H1 (cell line): ENCODE measurements at regions not wholly inside any gene's neighbourhood (a gene's known extent, or its start where the extent isn't known, plus 50 kb on each side); places are given as distances from the start of the nearest gene placed in this dataset.

Experiments used
- CTCF ChIA-PET: fragments of 300-600 bp; sonication (Branson Sonifier 250); formaldehyde crosslinking; loops from one replicate; lab custom pipeline; 2021; ENCODE audit not compliant: partially characterized antibody; lab: Charles Lee
- POLR2A ChIA-PET: fragments of 300-600 bp; sonication (Branson Sonifier 250); formaldehyde crosslinking; loops from one replicate; lab custom pipeline; 2021; ENCODE audit warnings: inconsistent platforms; ENCODE audit not compliant: partially characterized antibody; lab: Charles Lee
- DNase-seq, 2 experiments: peaks; one replicate each; pipeline versions ENCODE4 v3.0.0 to v3.0.0-alpha.2; 2010 to 2022; ENCODE audit warnings: low spot score in 2 of 2, low read depth in 1 of 2, mixed read lengths in 1 of 2
- FAIRE-seq: peaks from 2 replicates; lab custom pipeline; 2011; peaks lifted over from hg19 to GRCh38; lab: Jason Lieb, UNC
- H2AFZ ChIP-seq: 2 replicates; pipeline ENCODE4 v1.8.1; 2012; ENCODE audit warnings: low read length, inconsistent platforms
- H2AK5ac ChIP-seq: 2 replicates; pipeline ENCODE4 v1.6.1; 2013; ENCODE audit warnings: low read depth, low read length
- H2BK120ac ChIP-seq: replicated peaks from 2 replicates; pipeline ENCODE3; 2013; ENCODE audit warnings: low read depth, low read length, inconsistent platforms
- H2BK12ac ChIP-seq: 2 replicates; pipeline ENCODE4 v1.6.1; 2013; ENCODE audit warnings: low read depth, low read length
- H2BK15ac ChIP-seq: 2 replicates; pipeline ENCODE4 v1.6.1; 2013; ENCODE audit warnings: low read length
- H2BK20ac ChIP-seq: 2 replicates; pipeline ENCODE4 v1.6.1; 2013; ENCODE audit warnings: low read length
- H2BK5ac ChIP-seq: 2 replicates; pipeline ENCODE4 v1.6.1; 2013; ENCODE audit warnings: low read depth, low read length
- H3K14ac ChIP-seq: 2 replicates; pipeline ENCODE4 v1.6.1; 2013; ENCODE audit warnings: inconsistent platforms; ENCODE audit not compliant: insufficient read length
- H3K18ac ChIP-seq: 2 replicates; pipeline ENCODE4 v1.6.1; 2013; ENCODE audit warnings: low read length; ENCODE audit errors: extremely low read depth
- H3K23ac ChIP-seq: 2 replicates; pipeline ENCODE4 v1.6.1; 2013; ENCODE audit warnings: inconsistent platforms; ENCODE audit not compliant: insufficient read length
- H3K23me2 ChIP-seq: 2 replicates; pipeline ENCODE4 v1.6.1; 2013; ENCODE audit warnings: low read depth, low read length
- H3K27ac ChIP-seq: 2 replicates; pipeline ENCODE4 v1.6.1; 2011; ENCODE audit warnings: low read depth, low read length, inconsistent platforms
- H3K27me3 ChIP-seq, 4 experiments: replicated peaks in 1 of 4; 1 replicate in 1 of 4; 2 replicates in 3 of 4; pipeline versions ENCODE4 v1.6.1 to v1.8.1; 2011 to 2013; ENCODE audit warnings: low read length in 3 of 4, mild to moderate bottlenecking in 3 of 4, inconsistent platforms in 2 of 4, mixed read lengths in 2 of 4, moderate library complexity in 1 of 4; ENCODE audit not compliant: control insufficient read depth in 3 of 4, insufficient read depth in 3 of 4; ENCODE audit errors: extremely low read depth in 1 of 4
- H3K36me3 ChIP-seq, 4 experiments: 2 replicates each; pipeline versions ENCODE4 v1.6.1 to v1.8.1; 2011 to 2013; ENCODE audit warnings: mild to moderate bottlenecking in 4 of 4, low read length in 3 of 4, moderate library complexity in 2 of 4, control low read depth in 1 of 4, inconsistent platforms in 1 of 4; ENCODE audit not compliant: insufficient read depth in 4 of 4, control insufficient read depth in 2 of 4
- H3K4ac ChIP-seq: replicated peaks from 2 replicates; pipeline ENCODE3; 2013; ENCODE audit warnings: low read length, low read depth, mixed read lengths, inconsistent platforms; ENCODE audit not compliant: insufficient read length
- H3K4me1 ChIP-seq, 4 experiments: replicated peaks in 1 of 4; 1 replicate in 1 of 4; 2 replicates in 3 of 4; pipeline versions ENCODE4 v1.6.1 to v1.8.1; 2011 to 2013; ENCODE audit warnings: low read length in 3 of 4, inconsistent platforms in 2 of 4, mixed read lengths in 1 of 4; ENCODE audit not compliant: insufficient read depth in 4 of 4, control insufficient read depth in 3 of 4
- H3K4me2 ChIP-seq, 2 experiments: 2 replicates each; pipeline versions ENCODE4 v1.6.1 to v1.8.1; 2011 to 2013; ENCODE audit warnings: low read depth in 2 of 2, low read length in 2 of 2, control low read depth in 1 of 2, inconsistent platforms in 1 of 2, mild to moderate bottlenecking in 1 of 2; ENCODE audit not compliant: insufficient read depth in 1 of 2
- H3K4me3 ChIP-seq, 4 experiments: fragments of 200-600, 300-600 bp in 1 of 4; sonication (generic), shearing (Covaris generic), sonication (Bioruptor Twin) in 1 of 4; 2 replicates each; pipeline versions ENCODE4 v1.5.1 to v1.8.1; 2011 to 2016; ENCODE audit warnings: low read length in 4 of 4, low read depth in 3 of 4, control low read depth in 2 of 4, inconsistent platforms in 2 of 4, mild to moderate bottlenecking in 2 of 4, mixed read lengths in 1 of 4, moderate library complexity in 1 of 4; ENCODE audit not compliant: insufficient read depth in 2 of 4; ENCODE audit errors: extremely low read depth in 1 of 4
- H3K56ac ChIP-seq: replicated peaks from 2 replicates; pipeline ENCODE3; 2013; ENCODE audit warnings: low read depth, mild to moderate bottlenecking, mixed read lengths, low read length, inconsistent platforms; ENCODE audit not compliant: insufficient read length
- H3K79me1 ChIP-seq: 2 replicates; pipeline ENCODE4 v1.6.1; 2013; ENCODE audit warnings: low read depth, low read length, control low read depth
- H3K79me2 ChIP-seq, 2 experiments: 2 replicates each; pipeline versions ENCODE4 v1.6.1 to v1.8.1; 2012 to 2013; ENCODE audit warnings: low read length in 2 of 2, mild to moderate bottlenecking in 2 of 2, inconsistent platforms in 1 of 2; ENCODE audit not compliant: insufficient read depth in 2 of 2, control insufficient read depth in 1 of 2
- H3K9ac ChIP-seq, 4 experiments: replicated peaks in 1 of 4; 1 replicate in 1 of 4; 2 replicates in 3 of 4; pipeline versions ENCODE4 v1.6.1 to v1.8.1; 2011 to 2013; ENCODE audit warnings: low read depth in 3 of 4, low read length in 3 of 4, control low read depth in 2 of 4, mild to moderate bottlenecking in 2 of 4, moderate library complexity in 2 of 4, inconsistent platforms in 1 of 4; ENCODE audit errors: extremely low read depth in 1 of 4
- H3K9me3 ChIP-seq, 2 experiments: 2 replicates each; pipeline versions ENCODE4 v1.6.1 to v1.8.1; 2012 to 2013; ENCODE audit warnings: mild to moderate bottlenecking in 2 of 2, moderate library complexity in 2 of 2, control low read depth in 1 of 2, inconsistent platforms in 1 of 2, low read depth in 1 of 2, low read length in 1 of 2, mixed read lengths in 1 of 2; ENCODE audit not compliant: insufficient read depth in 2 of 2
- H4K20me1 ChIP-seq, 2 experiments: replicated peaks in 1 of 2; 2 replicates each; pipeline versions ENCODE3 to v1.8.1; 2011 to 2013; ENCODE audit warnings: inconsistent platforms in 2 of 2, low read length in 2 of 2, mild to moderate bottlenecking in 1 of 2; ENCODE audit not compliant: insufficient read depth in 2 of 2, control insufficient read depth in 1 of 2
- H4K5ac ChIP-seq: 2 replicates; pipeline ENCODE4 v1.6.1; 2013; ENCODE audit warnings: low read length, low read depth, mixed read lengths, inconsistent platforms; ENCODE audit not compliant: insufficient read length
- H4K8ac ChIP-seq: 2 replicates; pipeline ENCODE4 v1.8.0; 2013; ENCODE audit warnings: mild to moderate bottlenecking, moderate library complexity, low read length, inconsistent platforms; ENCODE audit not compliant: insufficient read depth; ENCODE audit errors: extremely low read depth
- H4K91ac ChIP-seq: replicated peaks from 2 replicates; pipeline ENCODE3; 2013; ENCODE audit warnings: low read length, mixed read lengths, inconsistent platforms; ENCODE audit not compliant: insufficient read length
- BCL11A ChIP-seq, 2 experiments: IDR thresholded peaks; one replicate each; pipeline ENCODE4 v1.6.1; 2011; ENCODE audit warnings: low read depth in 2 of 2, low read length in 2 of 2, mild to moderate bottlenecking in 2 of 2
- EGR1 ChIP-seq: IDR thresholded peaks from 2 replicates; pipeline ENCODE4 v1.6.1; 2011; ENCODE audit warnings: low read depth, low read length, borderline replicate concordance
- FOSL1 ChIP-seq: IDR thresholded peaks from 2 replicates; pipeline ENCODE4 v1.6.1; 2011; ENCODE audit warnings: mild to moderate bottlenecking, low read depth, low read length, moderate library complexity; ENCODE audit not compliant: insufficient read depth
- GABPA ChIP-seq: IDR thresholded peaks from 2 replicates; pipeline ENCODE4 v1.6.1; 2011; ENCODE audit warnings: mild to moderate bottlenecking, low read length, moderate library complexity, borderline replicate concordance; ENCODE audit not compliant: insufficient read depth
- KDM4A ChIP-seq: IDR thresholded peaks from one replicate; pipeline ENCODE4 v1.7.1; 2012; ENCODE audit warnings: low read depth, mild to moderate bottlenecking, moderate library complexity, low read length, inconsistent platforms; ENCODE audit not compliant: severe bottlenecking
- POLR2A ChIP-seq, 2 experiments: IDR thresholded peaks; 1 replicate in 1 of 2; 2 replicates in 1 of 2; pipeline ENCODE4 v1.6.1; 2011; ENCODE audit warnings: low read depth in 2 of 2, low read length in 2 of 2, mild to moderate bottlenecking in 2 of 2; ENCODE audit errors: control extremely low read depth in 1 of 2
- POLR2AphosphoS5 ChIP-seq: IDR thresholded peaks from 2 replicates; pipeline ENCODE4 v1.6.1; 2011; ENCODE audit warnings: low read depth, low read length
- SRF ChIP-seq: IDR thresholded peaks from 2 replicates; pipeline ENCODE4 v1.6.1; 2011; ENCODE audit warnings: mild to moderate bottlenecking, low read depth, low read length, moderate library complexity
- TAF1 ChIP-seq: IDR thresholded peaks from 2 replicates; pipeline ENCODE4 v1.6.1; 2011; ENCODE audit warnings: mild to moderate bottlenecking, low read depth, low read length
- TEAD4 ChIP-seq: IDR thresholded peaks from 2 replicates; pipeline ENCODE4 v1.6.1; 2012; ENCODE audit warnings: low read depth, low read length, inconsistent platforms, mixed read lengths
- USF2 ChIP-seq: IDR thresholded peaks from 2 replicates; pipeline ENCODE4 v1.6.1; 2011; ENCODE audit warnings: low read length, improper control_type of control experiment
- TF ChIP-seq, protein P1 (sequence below): IDR thresholded peaks from 2 replicates; pipeline ENCODE4 v1.6.1; 2012; ENCODE audit warnings: low read length, inconsistent platforms

DNA sequence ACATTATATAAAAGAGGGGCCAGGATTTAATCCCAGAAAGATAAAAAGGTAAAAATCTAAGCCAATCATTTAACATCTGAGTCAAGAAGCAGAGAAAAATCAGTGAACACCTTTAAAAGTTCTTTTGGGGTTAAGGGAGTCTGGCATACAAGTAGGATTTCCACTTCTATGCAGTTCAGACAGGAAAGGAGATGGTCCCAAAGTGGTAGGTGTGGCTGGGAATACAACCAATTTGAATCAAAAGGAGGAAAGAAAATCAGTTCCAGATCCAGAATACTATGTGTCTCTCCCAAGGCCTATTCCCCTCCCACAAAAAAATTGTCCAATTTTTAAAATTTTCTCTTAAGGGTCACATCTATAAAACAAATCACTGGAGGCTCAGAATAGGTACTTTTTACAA is 167.4 kb downstream of the PHLDA1 start:
- H4K91ac ChIP-seq: no peak overlapping the region
- no peak overlapping the region for H2BK12ac ChIP-seq
- H3K79me1 ChIP-seq: no peaks in the 10 kb centered on the region
- no peak overlapping the region for H2AK5ac ChIP-seq
- H3K27me3 ChIP-seq: no peaks in the 10 kb centered on the region
- DNase-seq (no peak), FAIRE-seq (no peak)
- no peak overlapping the region for H2BK20ac ChIP-seq
- H3K4ac ChIP-seq: no peak overlapping the region
- no peak overlapping the region for H4K5ac ChIP-seq
- no peaks in the 10 kb centered on the region for H3K4me1 ChIP-seq
- no peak overlapping the region for H3K9ac ChIP-seq
- H3K56ac ChIP-seq: no peak overlapping the region
- no peak overlapping the region for H3K27ac ChIP-seq
- H2BK15ac ChIP-seq: no peak overlapping the region
- H3K9me3 ChIP-seq: no peaks in the 10 kb centered on the region
- H3K23ac ChIP-seq: no peak overlapping the region
- H2BK5ac ChIP-seq: no peak overlapping the region
- H3K4me3 ChIP-seq: no peak overlapping the region
- TF ChIP-seq GABPA (no peak), BCL11A (IDR thresholded peaks at IDR 0.05; ENCODE audit: low read depth in 2 of 2, low read length in 2 of 2) (no peak), POLR2AphosphoS5 (no peak), USF2 (no peak), POLR2A (IDR thresholded peaks at IDR 0.05; ENCODE audit: control extremely low read depth in 1 of 2, low read depth in 2 of 2, low read length in 2 of 2) (no peak), KDM4A (no peak), TAF1 (no peak), SRF (no peak), FOSL1 (no peak), TEAD4 (no peak), EGR1 (no peak)
- TF ChIP-seq, protein P1, sequence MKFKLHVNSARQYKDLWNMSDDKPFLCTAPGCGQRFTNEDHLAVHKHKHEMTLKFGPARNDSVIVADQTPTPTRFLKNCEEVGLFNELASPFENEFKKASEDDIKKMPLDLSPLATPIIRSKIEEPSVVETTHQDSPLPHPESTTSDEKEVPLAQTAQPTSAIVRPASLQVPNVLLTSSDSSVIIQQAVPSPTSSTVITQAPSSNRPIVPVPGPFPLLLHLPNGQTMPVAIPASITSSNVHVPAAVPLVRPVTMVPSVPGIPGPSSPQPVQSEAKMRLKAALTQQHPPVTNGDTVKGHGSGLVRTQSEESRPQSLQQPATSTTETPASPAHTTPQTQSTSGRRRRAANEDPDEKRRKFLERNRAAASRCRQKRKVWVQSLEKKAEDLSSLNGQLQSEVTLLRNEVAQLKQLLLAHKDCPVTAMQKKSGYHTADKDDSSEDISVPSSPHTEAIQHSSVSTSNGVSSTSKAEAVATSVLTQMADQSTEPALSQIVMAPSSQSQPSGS: no peak
- no peak overlapping the region for H2AFZ ChIP-seq
- no peaks in the 10 kb centered on the region for H4K20me1 ChIP-seq
- CTCF ChIA-PET: interaction anchor here (1.5 kb wide), 1 partner anchor 9 kb away, joined by 3 read pairs; no protein-coding TSS in a partner anchor
- H3K4me2 ChIP-seq: no peak overlapping the region
- no peak overlapping the region for H2BK120ac ChIP-seq
- H3K23me2 ChIP-seq: peaks cover 2% of the 10 kb centered on the region; the same call in 1 of the 2 replicates
- H3K36me3 ChIP-seq: no peaks in the 10 kb centered on the region
- H4K8ac ChIP-seq: no peak overlapping the region
- POLR2A ChIA-PET: no interaction called here
- H3K18ac ChIP-seq: no peak overlapping the region
- no peak overlapping the region for H3K14ac ChIP-seq
- no peaks in the 10 kb centered on the region; a peak in 1 of 4 replicates for H3K79me2 ChIP-seq
